Stimulated activated CD8-positive, alpha-beta memory T cell treated with anti-CD3 and anti-CD28 coated beads, Interleukin-4, amount 100 ng/mL, for 4 hours (primary cell): ENCODE measurements at regions not wholly inside any gene's neighbourhood (a gene's known extent, or its start where the extent isn't known, plus 50 kb on each side); places are given as distances from the start of the nearest gene placed in this dataset.

ENCODE experiments used
- DNase-seq, 2 donors: peaks; one replicate each; pipeline ENCODE4 v3.0.0-alpha.2; 2020; ENCODE audit warnings: low read depth in 2 of 2, low spot score in 1 of 2

DNA sequence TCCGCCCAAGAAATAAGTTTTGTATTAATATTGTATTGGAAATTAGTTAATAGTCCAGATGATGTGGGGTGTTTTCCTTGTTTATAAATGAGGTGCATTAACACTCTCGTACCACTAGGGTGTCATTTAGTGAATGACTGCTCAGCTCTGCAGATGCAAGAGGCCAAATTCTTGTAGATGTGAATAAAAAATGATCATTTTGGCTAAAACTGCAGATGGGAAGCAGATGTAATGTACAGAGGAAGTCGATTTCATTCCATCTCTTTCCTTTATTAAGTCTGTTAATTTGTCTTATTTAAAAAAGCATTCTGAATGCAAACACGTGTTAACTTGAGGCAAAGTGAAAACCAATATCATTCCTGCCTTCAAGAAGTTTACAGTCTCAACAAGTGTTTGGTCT, 108.1 kb downstream of the DHX15 start:
- no peak for DNase-seq

DNA sequence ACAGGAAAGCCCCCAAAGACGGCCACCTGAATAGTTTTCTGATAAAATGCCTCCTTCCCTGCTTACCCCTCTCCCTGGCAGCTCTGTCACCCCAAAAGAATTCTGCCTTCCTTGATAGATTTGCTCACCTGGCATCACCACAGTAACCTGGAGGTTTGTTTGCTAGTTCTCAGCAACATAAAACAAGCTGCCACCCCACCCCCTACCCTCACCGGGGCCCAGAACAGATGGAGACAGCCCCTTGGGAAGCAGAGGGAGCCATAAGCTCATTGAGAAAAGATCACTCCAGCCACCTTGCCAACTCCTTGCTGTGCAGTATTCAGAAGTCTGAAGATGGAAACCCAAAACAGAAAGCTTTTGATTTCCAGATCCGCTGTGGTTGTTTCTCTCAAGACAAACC, 108.6 kb downstream of the DHX15 start:
- no peak for DNase-seq

DNA sequence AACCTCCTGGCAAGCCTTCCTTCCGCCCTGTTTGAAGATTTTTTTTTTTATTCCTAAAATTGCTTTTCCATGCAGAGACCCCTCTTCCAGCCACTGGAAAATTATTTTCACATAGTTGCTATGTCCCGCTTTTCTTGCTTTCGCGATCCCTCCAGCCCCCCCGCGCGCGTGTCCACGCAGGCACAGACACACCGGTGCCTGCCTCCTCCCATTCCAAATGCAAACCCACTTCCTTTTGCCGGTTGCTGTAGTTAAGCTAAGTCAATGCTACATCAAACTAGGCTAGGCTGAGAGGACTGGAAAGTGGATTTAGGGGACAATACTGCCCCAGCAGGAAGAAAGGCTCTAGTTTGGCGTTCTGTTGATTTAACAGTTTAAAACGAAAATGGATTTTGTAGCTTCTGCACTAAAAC, 111.0 kb downstream of the DHX15 start:
- DNase-seq = no peak

DNA sequence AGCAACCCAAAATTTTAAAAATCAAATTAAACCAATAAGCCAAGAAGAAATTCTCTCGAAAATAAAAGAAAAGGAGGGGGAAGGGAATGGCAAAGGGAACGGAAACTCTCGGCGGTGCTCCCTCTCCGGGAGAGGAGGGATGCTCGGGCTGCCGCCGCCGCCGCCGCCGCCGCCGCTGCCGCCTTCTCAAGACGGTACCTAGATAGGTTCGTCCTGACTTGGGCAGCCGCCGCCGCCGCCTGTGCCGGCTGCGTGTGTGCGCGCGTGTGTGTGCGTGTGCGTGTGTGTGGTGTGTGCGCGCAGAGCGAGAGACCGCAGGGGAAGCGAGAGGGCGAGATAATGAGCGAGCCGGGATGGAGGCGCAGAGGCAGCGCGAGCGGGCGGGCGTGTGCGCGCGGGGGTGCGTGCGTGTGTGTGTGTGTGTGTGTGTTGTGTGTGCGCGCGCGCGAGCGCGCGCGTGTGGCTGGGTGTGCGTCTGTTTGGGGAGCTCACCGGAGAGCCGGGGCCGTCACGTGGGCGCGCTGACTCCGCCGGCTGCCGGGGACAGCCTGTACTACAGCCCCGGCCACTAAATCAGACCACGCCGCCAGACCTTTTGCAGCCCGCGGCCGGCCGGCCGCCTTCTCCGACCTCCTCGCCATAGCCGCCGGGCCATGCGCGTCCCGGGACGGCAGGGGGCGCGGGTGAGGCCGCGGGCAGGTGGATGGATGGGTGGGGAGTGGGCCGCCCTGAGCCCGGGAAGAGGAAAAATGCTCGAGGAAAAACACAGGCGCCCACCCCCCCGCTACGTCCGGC, 111.6 kb downstream of the DHX15 start:
- peak in 1 of 2 donors; percentile 29 for DNase-seq

DNA sequence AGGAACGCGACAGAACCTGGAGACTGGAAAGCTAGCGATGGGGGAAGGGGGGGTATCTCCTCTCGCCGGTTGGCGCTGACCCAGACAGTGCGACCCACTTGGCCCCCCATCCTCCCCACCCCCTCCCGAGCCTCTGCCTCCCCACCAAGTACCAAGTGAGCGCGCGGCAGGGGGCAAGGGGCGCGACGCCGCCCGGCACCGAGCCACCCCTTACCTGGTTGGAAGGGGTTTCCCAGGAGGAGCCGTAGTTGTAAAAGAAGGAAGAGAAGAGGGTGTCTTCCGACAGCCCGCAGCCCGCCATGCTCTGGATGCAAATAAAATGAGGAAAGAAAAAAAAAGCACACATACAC, 112.2 kb downstream of the DHX15 start:
- no peak for DNase-seq

DNA sequence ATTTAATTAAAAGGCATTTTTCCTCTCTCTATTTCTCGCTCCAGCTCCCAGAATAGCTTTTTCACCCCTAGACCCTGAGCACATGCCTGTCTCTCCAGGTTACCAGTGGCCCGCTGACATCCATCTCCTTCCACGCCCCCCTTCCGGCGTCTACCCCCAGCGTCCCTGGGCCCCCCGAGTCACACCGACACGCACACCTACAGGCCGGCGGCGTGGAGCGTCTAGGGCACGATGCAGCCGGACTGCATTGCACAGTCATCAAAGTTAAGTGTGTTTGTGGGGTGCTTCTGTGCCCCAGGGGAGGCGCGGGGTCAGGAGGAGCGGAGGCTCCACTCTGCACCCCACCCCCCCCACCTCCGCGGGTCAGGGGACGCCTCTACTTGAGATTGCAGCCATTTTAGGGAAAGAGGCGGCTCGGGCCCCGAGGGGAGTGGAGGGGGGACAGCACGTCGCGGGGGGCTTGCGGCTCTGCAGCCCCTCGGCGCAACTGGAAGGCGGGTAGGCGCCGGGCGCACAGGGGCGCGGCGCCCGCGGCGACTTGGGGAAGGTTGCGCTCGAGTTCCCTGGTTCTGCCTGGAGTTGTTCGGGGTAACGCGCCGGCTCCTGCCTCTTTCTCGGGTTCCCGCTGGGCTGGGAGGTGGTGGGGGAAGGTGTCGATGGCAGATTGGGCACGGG, 112.7 kb downstream of the DHX15 start:
- DNase-seq = no peak

DNA sequence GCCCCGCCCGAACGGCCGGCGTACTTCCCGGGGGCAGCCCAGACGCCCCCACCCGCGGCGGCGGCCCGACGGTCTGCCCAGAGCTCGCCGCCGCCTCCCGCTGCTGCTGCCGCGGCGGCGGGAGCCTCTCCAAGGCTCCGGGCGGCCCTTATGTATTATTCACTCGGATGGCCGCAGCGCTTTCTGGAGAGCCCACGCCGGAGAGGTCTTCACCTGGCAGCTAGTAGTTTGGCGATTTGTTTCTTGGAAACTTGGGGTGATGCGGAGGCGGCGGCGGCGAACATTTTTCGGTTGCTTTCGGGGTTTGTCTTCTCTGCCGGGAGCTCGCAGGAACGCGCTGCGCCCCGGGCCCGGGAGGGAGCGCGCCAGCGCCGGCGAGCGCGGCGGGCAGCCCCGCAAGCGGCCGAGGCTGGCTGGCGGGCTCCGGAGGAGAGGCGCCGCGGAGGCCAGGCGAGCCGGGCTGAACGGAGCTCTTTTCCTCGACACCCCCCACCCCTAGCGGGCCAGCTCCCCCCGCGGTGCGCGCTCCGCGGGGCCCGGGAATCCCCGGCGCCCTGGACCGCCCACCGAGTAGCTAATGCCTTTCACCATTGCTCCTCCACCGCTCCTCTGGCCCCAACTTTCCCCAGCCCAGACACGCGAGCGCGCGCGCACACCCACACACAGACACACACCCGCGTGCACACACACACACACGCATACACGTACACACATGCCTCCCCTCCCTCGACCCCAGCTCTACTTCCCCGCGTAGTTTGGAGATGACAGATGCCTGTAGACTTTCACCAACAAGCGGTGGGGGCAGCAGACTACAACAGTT, 113.5 kb downstream of the DHX15 start:
- DNase-seq = peak in 1 of 2 donors; percentile 1

DNA sequence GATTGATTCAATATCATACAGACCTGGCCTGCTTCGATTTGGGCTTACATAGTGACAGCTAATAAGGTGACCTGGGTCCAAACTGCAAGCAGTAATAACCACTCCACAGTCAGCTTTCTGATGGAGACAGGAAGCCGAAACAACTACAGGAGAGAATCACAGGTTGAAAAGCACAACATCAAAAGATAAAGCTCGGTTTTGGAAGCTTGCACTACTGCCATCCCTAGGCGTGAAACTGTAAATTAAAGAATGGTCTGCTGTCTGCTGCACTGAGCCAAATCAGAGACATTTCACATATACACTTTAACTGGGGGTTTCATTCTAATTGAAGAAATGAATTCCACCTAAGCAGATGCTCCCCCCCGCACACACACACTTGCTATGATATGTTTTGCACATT, 116.3 kb downstream of the DHX15 start:
- no peak for DNase-seq

DNA sequence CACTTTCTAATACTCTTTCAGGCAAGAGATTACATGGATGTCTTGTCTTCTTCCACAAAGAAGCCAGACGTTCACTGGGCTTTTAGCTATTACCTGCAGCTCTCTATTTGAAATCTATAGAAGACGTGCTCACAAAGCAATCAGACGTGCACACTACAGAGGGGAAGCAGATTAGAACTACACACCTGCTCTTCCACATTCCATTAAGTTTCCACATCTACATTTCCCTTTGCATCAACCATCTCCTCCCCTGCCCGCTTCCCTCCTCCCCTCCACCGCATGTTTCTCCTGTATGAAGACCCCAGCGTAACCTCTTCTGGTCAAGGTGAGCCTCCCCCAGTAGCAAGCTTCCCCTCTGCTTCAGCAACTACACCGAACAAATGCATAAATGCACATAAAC, 119.8 kb downstream of the DHX15 start:
- DNase-seq = no peak

DNA sequence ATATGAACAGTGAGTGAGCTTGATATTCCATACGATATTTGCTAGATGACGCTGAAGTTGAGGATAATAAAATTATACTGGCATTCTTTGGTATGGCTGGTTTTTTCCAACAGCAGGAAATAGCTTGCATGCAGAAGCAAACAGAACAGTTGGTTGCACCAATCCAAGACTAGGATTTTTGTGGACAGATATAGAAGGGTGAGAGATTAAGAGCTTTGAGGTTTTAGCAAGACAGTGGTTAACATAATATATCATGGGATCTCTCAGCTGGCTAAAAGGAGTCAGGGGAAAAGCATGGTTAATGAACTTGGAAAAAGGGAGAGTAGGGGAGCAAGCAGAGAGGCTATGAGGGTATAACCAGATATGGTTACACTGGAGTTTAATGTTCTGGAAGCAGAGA, 127.9 kb downstream of the DHX15 start:
- DNase-seq = no peak

DNA sequence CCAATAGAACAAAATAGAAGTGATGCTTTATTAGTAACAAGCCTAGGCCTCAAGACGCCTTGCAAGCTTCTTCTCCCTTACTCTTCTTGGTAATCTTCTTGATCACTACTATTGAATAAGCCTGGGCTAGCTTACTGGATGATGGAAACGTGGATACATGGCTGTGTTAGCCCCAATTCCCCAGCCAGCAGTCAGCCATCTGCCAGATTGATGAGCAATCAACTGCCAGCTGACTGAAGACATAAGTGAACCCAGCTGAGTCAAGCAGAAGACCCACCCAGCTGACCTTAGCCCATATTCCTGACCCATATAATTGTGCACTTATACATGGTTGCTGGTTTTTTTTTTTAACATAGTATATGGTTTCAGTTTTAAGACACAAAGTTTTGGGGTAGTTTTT, 130.4 kb downstream of the DHX15 start:
- DNase-seq = no peak

DNA sequence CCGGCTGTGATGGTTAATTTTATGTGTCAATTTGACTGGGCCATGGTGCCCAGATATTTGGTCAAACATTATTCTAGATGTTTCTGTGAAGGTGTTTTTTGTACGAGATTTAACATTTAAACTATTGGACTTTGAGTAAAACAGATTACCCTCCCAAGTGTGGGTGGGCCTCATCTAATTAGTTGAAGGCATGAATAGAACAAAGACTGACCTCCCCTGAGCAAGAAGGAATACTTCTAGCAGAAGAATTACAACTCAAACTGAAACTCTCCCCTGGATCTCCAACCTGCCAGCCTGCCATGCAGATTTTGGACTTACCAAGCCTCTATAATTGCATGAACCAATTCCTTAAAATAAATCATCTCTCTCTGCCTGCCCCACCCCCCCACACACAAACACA, 132.5 kb downstream of the DHX15 start:
- no peak for DNase-seq

DNA sequence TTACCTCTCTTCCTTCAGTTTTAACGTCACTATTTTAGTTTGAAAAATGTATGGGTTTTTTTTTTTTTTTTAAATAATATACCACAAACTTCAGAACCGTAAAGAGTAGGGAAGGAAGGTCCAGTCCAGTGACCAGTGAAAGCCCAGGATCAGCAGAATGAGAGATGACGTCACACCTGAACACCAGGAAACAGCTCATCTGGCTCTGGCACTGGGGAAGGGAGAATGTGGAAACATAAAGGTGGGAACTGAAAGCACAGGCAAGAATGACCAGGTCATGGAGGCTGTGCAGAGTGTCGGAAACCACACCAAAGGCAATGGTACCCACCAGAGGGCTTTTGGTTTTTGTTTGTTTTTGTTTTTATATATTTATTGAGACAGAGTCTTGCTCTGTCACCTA, 141.2 kb downstream of the DHX15 start:
- no peak for DNase-seq

DNA sequence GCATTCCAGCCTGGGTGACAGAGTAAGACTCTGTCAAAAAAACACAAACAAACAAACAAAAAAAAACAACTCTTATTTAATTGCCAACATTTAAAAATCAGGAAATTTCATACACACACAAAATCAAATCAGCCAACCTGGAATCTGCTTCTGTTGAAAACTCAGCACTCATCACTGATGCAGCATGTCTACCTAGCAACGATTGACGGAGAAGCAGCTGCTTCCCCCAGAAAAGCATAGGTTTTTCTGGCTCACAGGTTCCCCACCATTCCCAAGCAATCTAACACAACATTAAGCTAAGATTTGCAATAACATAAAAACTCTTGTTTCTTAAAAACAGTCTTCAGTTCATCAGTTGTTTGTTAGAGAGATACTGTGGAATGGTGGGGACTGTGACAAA, 143.6 kb downstream of the DHX15 start:
- no peak for DNase-seq

DNA sequence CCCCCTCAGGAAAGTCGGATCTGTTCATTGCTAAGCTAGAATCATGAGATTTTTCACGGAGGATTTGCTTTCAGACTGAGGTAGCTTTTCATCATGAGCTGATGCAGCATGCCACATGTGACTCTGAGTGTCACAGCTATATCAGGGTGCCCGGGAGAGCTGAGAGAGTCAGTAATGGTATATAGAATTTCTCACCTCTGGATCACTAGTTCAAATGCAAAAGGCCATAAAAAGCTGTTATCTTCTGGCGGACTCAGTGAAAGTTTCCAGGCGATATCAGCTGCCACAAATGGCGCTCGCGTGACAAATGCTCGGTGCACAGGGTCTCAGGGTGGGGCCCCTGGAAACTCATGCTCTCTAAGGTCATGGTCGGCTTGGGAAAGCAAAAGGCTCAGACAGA, 150.1 kb downstream of the DHX15 start:
- no peak for DNase-seq

DNA sequence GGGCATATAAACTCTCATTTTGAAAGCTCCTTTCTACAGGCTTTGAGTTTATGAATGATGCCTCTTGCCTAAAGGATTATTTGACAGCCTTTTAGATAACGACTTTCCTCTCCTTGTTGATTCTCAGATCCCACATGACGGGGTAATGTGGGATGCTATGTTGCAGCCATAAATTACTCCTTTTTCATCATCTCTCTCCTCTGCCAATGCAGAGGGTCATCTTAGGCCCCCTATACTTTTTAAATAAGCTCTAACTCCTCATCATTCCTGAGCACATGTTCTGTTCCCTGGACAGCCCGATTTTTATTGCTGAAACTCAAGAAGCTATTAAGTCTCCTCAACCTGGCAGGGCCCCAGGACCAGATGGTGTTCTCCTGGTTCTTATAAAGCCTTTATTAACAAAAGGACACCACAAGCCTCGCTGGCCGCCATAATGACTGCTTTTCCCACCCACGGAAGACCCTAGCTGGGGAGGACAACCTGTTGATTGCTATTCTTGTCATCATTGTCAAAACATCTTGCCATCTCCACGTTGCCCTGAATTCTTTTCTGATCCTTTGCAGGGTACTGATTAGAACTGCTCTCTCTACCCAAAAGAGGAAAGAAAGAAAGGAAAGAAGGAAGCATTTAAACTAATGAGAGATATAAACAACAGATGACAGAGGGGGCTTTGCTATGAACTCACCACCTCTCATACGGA, 150.7 kb downstream of the DHX15 start:
- no peak for DNase-seq

DNA sequence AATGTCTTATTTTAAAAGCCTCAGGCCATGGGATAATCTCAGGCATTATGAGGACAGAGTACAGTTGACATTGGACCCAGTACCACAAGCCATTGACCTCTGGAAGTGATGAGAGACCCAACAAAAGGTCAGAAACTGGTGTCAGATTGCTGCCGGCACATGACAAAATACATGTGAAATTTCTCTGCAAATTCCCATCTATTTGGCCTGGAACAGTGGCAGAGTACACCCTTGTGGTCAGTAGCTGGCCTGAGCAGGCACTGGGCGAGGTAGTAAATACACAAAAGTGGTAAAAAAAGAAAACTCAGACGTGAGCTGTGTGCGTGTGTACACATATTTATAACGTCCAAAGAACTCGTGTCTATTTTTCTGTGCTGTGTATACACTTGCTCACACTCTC, 155.5 kb downstream of the DHX15 start:
- DNase-seq = no peak

DNA sequence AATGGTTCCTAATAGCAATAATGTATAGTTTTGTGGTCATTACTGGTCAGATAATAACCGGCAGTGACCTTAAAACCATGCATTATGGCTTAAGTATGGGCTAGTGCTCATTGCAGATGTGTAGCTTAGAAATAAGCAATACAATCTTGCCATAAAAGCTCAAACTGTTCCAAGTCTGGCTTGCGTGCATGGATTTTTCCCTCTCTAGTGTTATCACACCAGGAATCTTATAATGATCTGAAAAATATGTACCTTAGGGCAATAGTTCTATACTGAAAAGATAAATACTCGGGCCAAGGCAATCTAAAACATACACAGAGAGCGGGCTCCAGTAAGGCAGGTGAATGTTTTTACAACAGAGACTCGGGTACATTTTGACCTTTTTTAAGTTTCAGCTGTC, 157.8 kb downstream of the DHX15 start:
- DNase-seq = no peak

DNA sequence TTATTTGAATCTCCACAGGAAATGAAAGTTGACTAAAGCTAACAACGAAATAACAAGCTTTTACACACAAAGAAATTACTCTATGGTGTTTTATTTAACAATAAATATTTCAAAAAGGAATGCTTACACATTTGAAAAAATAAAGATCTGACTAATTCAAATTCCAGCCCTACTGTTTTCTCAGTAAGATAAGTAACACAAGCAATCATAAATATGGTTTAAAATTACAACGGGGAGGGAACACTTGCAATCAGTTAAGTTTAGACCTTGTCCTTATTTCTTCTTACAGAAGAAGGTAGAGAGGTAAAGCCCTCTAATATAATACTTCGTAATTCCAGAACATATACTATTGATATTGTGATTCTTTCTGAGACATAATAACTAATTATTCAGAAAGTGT, 158.5 kb downstream of the DHX15 start:
- DNase-seq = no peak

DNA sequence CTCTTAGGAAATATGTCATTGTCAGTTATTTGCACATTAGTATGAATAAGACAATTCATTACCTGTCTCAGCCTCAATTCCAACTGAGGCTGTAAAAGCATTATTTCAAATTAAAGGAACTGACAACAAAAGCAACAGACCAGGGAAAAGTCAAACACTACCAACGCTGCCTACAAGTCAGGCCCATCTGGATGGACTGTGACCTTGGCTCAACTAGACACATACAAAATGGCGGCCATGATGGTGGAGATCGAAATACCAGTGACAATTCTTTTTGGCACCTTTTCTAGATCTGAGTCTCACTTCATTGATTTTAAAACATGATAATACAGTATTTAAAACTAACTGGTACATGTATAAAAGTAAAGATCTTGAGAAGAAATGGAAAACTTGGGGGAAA, 160.7 kb downstream of the DHX15 start:
- DNase-seq = no peak

DNA sequence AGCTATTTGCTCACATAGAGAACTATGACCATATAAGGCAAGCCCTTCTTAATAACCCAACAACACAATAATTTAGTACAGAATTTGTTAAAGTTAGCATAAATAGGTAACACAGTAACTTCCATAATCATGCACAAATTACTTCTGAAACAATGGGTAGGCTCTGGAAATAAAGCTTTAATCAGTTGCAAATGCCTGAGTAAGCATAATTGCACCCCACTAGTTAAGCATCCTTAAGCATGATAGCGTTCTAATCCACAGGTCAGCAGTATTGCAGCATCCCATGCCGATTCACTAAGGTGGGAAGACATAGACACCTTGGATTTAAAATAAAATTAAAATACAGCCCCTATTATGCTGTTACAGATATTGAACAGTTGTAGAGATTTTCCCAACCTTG, 161.7 kb downstream of the DHX15 start:
- no peak for DNase-seq
